ES-I3 (cell line): ENCODE measurements at regions not wholly inside any gene's neighbourhood (a gene's known extent, or its start where the extent isn't known, plus 50 kb on each side); places are given as distances from the start of the nearest gene placed in this dataset.

ENCODE experiments used
- H3K36me3 ChIP-seq: 2 replicates; pipeline ENCODE4 v1.6.1; 2013; ENCODE audit warnings: mild to moderate bottlenecking, low read length, control low read depth, moderate library complexity; ENCODE audit not compliant: insufficient read depth
- H3K4me1 ChIP-seq: 2 replicates; pipeline ENCODE4 v1.6.1; 2013; ENCODE audit warnings: mild to moderate bottlenecking, control low read depth, low read length; ENCODE audit not compliant: insufficient read depth
- H3K9ac ChIP-seq: 2 replicates; pipeline ENCODE4 v1.6.1; 2013; ENCODE audit warnings: low read depth, mild to moderate bottlenecking, low read length, moderate library complexity
- H3K9me3 ChIP-seq: 2 replicates; pipeline ENCODE4 v1.6.1; 2013; ENCODE audit warnings: mild to moderate bottlenecking, low read length, moderate library complexity; ENCODE audit not compliant: control insufficient read depth, insufficient read depth

DNA sequence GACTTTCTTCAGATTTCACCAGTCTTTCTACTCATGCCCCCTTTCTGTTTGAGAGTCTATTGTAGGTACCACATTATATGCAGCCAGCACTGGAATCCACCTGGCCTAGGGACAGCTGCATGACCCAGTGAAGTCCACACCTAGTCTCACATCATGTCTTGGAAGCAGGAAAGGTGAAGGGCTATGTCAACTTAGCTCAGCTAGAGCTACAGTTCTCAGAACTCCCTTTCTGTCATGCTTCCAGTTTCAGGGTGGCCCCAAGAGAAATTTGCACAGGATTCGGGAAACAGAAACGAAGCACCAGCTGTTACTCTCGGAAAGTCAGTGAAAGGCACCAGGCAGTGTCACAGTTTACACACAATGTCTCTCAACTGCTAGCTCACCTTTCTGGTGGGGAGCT is 51.6 kb upstream of the NLRP1 start:
- no peaks in the 10 kb centered on the region for H3K4me1 ChIP-seq
- H3K9ac ChIP-seq = no peak overlapping the region
- H3K9me3 ChIP-seq = no peaks in the 10 kb centered on the region
- H3K36me3 ChIP-seq = no peaks in the 10 kb centered on the region

DNA sequence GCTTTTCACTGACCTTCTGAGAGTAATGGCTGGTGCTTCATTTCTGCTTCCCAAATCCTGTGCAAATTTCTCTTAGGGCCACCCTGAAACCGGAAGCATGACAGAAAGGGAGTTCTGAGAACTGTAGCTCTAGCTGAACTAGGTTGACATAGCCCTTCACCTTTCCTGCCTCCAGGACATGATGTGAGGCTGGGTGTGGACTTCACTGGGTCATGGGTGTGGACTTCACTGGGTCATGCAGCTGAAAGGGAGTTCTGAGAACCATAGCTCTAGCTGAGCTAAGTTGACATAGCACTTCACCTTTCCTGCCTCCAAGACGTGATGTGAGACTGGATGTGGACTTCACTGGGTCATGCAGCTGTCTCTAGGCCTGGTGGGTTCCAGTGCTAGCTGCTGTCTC is 54.3 kb upstream of the NLRP1 start:
- Histone ChIP-seq H3K4me1 (no peaks in the 10 kb centered on the region), H3K9me3 (no peaks in the 10 kb centered on the region), H3K9ac (no peak overlapping the region), H3K36me3 (no peaks in the 10 kb centered on the region)

DNA sequence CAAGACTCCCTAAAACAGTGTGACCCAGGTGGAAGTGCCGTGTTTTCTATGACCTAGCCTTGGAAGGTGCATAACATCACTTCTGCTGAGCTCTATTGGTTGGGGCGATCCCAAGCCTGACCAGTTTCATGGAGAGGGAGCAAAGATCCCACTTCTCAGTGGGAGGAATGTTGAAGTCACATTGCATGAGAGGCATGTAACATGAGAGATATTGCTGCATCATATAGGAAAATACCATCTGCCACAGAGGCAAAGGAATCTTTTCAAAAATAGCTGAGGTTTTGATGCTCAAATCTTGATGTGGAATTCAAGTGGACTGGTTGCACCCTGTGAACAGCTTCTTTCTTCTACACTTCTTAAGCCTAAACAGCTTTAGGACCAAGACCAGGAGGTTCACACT is 56.4 kb upstream of the NLRP1 start:
- Histone ChIP-seq H3K9me3 (no peaks in the 10 kb centered on the region), H3K4me1 (no peaks in the 10 kb centered on the region), H3K36me3 (no peaks in the 10 kb centered on the region), H3K9ac (no peak overlapping the region)

DNA sequence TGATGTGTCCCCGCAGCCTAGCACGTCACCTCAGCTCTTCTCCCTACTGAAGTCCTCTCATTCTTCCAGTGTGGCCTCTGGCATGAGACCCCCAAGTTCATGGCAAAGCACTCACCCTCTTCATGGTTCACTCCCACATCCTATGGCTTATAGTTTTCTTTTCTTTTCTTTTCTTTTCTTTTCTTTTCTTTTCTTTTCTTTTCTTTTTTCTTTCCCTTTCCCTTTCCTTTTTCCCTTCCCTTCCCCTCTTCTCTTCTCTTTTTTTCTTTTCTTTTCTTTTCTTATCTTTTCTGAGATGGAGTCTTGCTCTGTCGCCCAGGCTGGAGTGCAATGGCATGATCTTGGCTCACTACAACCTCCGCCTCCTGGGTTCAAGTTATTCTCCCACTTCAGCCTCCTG is 58.4 kb upstream of the NLRP1 start:
- Histone ChIP-seq H3K9ac (no peak overlapping the region), H3K9me3 (no peaks in the 10 kb centered on the region)

DNA sequence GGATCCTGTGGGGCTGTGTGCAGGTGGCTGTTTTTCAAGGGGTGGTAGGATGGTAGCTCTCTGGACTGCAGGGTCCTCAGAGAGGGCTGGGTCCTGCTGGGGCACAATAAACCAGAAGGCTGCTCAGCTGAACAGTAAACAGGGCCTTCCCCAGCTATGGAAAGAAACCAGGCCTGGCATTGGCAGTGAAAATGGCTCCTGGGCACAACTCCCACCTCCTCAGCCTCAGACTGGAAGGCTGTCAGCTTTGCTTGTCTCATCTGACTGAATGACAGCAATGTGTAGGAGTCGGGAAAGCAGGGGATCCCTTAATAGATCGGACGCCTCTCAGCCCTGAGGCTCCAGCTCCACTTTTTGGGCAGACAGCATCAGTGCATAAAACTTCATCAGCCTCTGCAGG is 59.8 kb upstream of the NLRP1 start:
- Histone ChIP-seq H3K36me3 (no peaks in the 10 kb centered on the region), H3K9me3 (no peaks in the 10 kb centered on the region), H3K4me1 (no peaks in the 10 kb centered on the region), H3K9ac (no peak overlapping the region)

More for the DNA sequence above, 58.4 kb upstream of the NLRP1 start:
- H3K4me1 ChIP-seq = no peaks in the 10 kb centered on the region
- H3K36me3 ChIP-seq = no peaks in the 10 kb centered on the region

DNA sequence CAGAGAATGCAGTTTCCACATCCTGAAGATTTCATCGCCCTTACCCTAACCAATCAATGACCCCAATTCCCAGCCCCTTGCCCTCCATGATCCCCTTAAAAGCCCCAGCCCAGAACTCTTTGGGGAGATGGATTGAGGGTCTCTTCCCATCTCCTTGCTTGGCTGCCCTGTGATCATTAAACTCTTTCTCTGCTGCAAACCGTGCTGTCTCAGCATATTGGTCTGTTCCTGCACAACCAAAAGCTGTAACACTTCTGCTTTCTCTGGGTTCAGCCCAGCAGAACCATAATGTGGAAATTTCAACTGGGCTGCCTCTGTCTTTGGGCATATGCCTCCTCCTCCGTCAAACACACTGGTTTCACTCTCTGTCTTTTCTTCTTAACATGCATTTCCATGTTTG is 67.0 kb upstream of the NLRP1 start:
- Histone ChIP-seq H3K9me3 (peaks cover 12% of the 10 kb centered on the region), H3K36me3 (no peaks in the 10 kb centered on the region), H3K9ac (no peak overlapping the region), H3K4me1 (0 out of 2 replicates have a peak, but pooled peaks cover 4% of the 10 kb centered on the region)

DNA sequence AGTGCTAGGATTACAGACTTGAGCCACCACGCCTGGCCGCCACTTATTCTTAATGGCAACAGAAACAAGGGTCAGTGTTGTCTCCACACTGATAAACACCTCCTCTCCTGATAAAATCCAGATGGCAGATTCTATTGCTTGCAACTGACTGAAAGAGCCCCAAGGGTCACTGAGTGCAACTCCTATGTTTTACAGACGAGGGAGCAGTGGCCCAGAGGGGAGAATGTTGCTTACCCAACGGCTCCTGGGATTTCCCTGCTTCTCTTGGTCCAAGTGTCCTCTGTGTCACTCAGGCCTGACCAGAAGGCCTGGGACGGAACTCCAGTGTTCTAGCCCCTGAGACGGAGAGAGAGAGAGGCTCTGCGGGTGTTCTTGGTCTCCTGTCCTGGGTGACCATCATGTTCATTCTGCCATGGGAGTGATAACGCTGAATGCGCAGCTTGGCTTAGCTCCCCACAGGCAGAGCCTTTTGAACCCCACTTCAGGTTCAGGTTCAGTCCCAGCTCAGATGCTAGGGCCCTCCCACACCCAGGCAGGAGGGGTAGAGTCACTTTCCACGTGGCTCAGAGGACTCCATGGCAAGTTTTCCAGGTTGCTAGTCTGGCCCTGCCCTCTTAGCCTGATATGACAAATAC is 77.3 kb upstream of the NLRP1 start:
- Histone ChIP-seq H3K4me1 (no peaks in the 10 kb centered on the region), H3K36me3 (no peaks in the 10 kb centered on the region), H3K9me3 (no peaks in the 10 kb centered on the region), H3K9ac (no peak overlapping the region)

DNA sequence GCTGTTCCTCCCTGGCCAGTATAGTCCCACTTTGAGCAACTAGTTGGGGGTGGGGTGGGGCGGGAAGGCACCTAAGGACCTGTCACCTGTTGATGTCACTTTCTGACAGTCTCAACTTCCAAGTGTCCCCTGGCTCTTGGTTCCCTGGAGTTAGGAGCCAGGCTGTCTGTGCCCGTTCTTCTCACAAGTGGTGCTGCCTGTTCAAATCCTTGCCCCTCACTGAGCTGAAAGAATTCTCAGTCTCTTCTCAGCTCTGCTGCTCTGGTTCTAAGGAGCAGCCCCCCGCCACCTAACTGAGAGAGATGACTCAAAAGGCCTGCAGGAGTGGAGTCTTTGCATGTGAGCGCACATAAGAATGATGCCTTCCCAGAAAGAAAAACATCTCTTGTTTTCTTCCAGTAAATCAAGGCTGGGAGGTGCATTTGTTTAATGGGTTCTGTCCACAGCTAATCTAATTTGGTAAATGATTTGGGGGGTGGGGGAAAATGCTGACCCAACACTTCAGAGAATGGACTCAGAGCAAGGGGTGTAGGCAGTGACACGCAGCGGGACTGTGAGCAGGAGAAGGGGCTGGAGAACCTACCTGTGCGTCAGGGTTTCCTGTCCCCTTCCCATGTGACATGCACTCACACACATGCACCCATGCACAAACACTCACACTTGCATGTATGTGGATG is 78.2 kb upstream of the NLRP1 start:
- Histone ChIP-seq H3K9ac (no peak overlapping the region), H3K36me3 (no peaks in the 10 kb centered on the region), H3K4me1 (no peaks in the 10 kb centered on the region), H3K9me3 (no peaks in the 10 kb centered on the region)

DNA sequence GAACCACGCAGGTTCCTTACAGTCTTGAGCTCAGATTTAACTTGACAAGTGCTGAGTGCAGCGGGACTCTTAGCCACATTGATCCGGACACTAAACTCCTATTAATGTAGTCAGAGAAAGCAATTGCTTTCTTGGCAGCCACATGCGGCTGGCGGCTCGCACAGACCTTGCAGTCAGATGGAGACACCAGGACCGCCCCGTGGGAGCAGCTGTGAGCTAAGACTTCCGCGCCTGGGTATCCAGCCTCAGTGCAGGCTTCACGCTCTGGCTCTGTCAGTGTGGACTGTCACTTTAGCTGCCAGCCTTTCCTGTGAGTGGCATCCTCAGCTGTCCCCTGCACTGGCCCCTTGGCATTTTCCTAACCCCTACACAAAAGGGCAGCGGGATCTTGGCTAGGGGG is 80.9 kb upstream of the NLRP1 start:
- Histone ChIP-seq H3K36me3 (no peaks in the 10 kb centered on the region), H3K9ac (no peak overlapping the region), H3K4me1 (no peaks in the 10 kb centered on the region), H3K9me3 (no peaks in the 10 kb centered on the region)

DNA sequence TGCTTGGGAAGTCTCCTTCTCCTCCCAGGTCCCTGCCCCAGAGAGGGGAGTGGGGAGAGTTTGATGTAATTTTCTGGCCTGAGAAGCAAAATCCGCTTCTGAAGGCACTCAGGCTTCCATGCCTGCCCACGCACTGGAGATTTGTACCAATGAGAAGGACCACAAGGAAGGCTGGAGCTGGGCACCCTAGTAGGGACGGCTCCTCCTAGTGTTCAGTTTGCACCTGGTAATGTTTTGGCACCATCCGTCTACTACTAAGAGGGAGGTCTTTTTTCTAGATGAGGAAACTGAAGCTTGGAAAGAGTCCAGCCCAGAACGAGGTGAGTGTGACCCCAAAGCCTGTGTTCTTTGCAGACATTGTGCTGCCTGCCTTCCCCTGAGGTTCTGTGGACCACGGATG is 83.6 kb upstream of the NLRP1 start:
- H3K4me1 ChIP-seq = no peaks in the 10 kb centered on the region
- H3K9me3 ChIP-seq = no peaks in the 10 kb centered on the region
- no peaks in the 10 kb centered on the region for H3K36me3 ChIP-seq
- no peak overlapping the region for H3K9ac ChIP-seq

DNA sequence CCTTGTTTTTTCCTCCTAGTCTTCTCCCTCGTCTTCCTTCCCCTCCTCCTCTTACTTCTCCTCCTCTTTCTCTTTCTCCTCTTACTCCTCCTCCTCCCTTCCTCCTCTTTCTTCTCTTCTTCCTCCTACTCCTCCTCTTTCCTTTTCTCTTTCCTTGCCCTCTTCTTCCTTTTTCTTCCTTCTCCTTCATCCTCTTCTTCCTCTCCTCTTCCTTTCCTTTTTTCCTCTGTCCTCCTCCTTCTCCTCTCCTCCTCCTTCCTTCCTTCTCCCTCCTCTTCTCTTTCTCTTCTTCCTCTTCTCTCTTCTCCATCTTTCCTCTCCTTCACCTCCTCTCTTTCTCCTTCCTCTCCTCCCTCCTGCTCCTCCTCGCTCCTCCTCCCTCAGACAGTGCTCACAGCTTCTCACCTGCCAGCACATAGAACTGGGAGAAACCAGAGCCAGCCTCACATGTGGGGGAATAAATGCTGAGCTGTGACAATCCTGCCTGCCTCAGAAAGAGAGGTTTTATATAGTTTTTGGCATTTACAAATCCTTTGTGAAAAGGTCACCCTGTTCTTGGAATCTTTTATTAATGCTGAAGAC is 84.3 kb upstream of the NLRP1 start:
- Histone ChIP-seq H3K36me3 (no peaks in the 10 kb centered on the region), H3K4me1 (no peaks in the 10 kb centered on the region), H3K9ac (no peak overlapping the region), H3K9me3 (no peaks in the 10 kb centered on the region)

DNA sequence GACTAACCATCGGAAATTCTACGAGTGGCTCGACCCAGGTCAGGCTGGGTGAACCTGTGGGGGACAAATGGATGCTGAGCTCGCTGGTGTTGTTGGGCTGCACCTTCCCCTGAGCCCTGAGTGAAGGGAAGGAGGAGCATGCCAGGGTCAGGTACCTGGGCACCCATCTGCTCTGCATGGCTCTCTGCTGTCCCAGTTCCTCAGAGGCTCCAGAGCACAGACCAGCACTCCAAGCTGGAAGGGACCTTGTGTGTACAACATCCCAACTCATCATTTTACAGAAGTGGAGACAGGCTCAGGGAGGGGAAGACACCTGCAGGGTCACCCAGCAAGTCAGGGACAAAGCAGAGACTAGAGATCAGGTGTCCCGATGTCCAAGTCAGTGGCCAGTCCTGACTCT is 84.9 kb upstream of the NLRP1 start:
- Histone ChIP-seq H3K36me3 (no peaks in the 10 kb centered on the region), H3K9me3 (no peaks in the 10 kb centered on the region), H3K4me1 (no peaks in the 10 kb centered on the region), H3K9ac (no peak overlapping the region)

DNA sequence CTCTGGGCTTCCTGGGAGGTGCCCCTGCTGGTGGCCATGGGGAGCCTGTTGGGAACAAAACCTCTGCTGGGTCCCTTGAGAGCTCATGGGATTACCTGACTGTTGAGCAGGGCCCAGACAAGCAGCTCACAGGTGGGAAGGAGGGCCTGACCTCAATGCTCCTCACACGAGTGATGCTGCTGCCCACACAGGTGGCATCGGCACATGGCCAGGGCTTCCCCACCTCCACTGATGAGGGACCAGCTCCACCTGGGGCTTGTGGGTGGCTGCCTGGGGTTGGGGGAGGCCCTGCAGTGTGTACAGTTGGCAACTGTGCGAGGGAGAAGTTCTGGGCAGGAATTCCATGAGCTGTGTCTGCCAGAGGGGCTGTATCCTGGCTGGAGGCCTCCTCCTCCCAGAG is 87.8 kb upstream of the NLRP1 start:
- H3K4me1 ChIP-seq = peaks cover 8% of the 10 kb centered on the region; the same call in 1 of the 2 replicates
- H3K9me3 ChIP-seq = no peaks in the 10 kb centered on the region

DNA sequence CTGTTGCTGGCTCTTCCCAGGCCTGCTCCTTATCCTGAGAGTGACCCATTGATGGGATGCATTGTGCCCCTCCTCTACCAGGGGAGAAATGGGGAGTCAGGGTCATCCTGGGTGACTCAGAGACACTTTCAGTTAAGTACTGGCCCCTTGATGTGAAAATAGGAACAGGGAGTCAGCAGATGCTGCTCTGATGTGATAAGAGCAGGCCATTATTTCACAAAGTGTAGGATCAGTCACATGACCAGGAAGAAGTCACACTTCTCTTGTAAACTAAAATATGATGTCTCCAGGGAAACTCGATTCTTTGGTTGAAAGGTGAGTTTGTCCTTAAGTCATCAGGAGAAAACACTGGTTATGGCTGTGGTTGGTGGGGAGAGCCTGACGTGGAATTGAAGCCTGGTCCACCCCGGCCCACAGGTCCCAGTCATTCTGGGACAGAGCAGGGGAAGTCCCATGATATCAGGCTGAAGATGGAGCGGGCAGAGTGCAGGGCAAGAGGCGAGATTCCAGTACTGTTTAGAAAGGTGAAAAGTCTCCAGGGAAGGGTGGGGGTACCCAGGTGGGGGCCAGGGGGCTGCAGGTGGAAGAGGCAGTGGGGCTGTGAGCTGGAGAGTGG is 88.6 kb upstream of the NLRP1 start:
- H3K9me3 ChIP-seq = no peaks in the 10 kb centered on the region
- no peaks in the 10 kb centered on the region for H3K36me3 ChIP-seq
- peaks cover 8% of the 10 kb centered on the region; the same call in 1 of the 2 replicates for H3K4me1 ChIP-seq
- H3K9ac ChIP-seq = no peak overlapping the region

More for the DNA sequence above, 87.8 kb upstream of the NLRP1 start:
- no peak overlapping the region for H3K9ac ChIP-seq
- no peaks in the 10 kb centered on the region for H3K36me3 ChIP-seq
